VCaP (cell line): ENCODE measurements at regions not wholly inside any gene's neighbourhood (a gene's known extent, or its start where the extent isn't known, plus 50 kb on each side); places are given as distances from the start of the nearest gene placed in this dataset.

ENCODE experiments used
- H3K27ac ChIP-seq: fragments of 450-650 bp; 2 replicates; pipeline ENCODE4 v1.5.1; 2017
- CTCF ChIP-seq: fragments of 450-650 bp; conservative IDR thresholded peaks from 2 replicates; pipeline ENCODE4 v1.5.1; 2017; ENCODE audit warnings: mild to moderate bottlenecking, moderate library complexity

DNA sequence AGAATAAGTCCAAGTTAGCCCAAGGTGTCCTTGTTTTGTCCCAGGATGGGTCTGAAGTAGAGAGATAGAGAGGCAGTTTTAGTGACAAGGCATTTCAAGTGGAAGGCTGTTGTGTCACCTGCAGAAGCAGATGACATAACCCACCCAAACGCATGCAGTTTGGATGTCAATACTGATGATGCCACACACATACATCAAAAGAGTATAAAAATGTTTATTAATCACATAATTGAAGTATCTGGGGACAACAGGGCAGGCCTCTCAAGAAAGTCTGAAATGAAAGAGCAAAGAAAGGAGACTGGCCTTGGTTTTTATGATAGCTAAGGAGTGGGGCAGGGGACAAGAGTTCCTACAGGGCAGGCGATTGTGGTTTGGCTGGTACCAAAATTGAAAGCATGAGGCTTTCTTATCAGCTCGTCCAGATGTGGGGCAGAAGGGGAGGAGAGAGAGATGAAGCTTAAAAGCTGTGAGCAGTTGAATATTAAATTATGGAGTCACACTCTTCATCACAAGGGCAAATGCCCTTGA lies 78.4 kb upstream of the TSPAN8 start:
- H3K27ac ChIP-seq = no peak overlapping the region
- no peak for TF ChIP-seq CTCF

DNA sequence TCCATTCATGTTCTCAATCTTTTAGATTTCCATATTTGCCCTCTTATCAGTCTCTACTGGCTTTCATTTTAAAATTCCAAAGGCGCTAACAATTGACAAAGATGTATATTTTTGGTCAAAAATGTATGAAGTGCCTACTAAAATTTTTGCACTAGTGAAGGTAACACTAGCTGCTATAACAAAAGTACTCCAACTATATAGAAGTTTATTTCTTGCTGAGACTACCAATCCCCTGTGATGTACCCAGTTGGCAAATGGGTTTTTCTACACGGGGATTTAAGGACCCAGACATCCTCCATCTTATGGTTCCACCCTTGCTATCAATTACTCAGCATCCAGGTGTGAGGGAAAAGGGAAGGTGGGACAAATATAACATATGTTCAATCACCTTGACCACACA lies 75.3 kb upstream of the TSPAN8 start:
- no peak overlapping the region for H3K27ac ChIP-seq
- TF ChIP-seq CTCF = no peak

DNA sequence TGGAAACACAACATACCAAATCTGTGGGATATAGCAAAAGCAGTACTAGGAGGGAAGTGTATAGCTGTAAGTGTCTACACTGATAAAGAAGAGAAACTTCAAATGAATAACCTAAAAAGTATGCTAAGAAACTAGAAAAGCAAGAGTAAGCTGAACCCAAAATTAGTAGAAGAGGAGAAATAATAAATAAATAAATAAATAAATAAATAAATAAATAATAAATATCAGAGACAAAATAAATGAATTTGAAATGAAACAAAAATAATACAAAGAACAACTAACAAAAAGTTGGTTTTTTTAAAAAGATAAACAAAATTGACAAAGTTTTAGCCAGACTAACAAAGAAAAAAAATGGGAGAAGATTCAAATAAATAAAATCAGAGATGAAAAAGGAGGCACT lies 72.7 kb upstream of the TSPAN8 start:
- TF ChIP-seq CTCF = no peak
- no peak overlapping the region for H3K27ac ChIP-seq

DNA sequence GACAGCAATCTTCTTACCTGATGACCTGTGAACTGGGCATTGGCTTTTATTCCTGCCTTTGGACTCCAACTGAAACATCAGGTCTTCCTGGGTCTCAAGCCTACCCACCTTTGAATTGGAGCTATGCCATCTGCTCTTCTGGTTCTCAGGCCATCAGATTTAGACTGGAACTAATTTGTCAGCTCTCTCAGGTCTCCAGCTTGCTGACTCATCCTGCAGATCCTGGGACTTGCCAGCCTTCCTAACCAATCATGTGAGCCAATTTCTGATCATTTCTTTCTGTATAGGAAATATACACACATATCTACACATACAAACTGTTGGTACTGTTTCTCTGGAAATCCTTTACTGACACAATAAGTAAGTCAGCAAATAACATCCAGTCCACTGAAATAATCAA lies 65.3 kb upstream of the TSPAN8 start:
- H3K27ac ChIP-seq = no peak overlapping the region
- no peak for TF ChIP-seq CTCF

DNA sequence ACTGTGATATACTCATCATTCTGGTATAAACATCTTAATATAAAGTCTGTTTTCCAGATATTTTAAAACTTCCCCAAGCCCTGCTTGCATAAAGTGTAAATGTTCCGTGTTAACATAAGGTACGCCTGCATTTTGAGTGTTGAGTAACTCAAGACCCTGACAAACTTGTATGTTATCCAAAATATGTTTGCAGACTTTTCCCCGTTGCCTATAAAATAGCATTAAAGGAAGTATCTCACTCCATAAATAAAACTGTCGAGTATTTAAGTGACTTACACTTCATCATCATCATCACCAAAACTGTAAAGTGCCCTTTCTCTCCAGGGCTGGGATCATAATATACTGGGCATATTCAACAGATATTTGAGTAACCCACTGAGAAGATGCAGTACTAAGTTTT lies 64.6 kb upstream of the TSPAN8 start:
- TF ChIP-seq CTCF = no peak
- H3K27ac ChIP-seq = no peak overlapping the region

GRCh38 chr12:71220260-71220659 lies 62.5 kb upstream of the TSPAN8 start:
- TF ChIP-seq CTCF = no peak

DNA sequence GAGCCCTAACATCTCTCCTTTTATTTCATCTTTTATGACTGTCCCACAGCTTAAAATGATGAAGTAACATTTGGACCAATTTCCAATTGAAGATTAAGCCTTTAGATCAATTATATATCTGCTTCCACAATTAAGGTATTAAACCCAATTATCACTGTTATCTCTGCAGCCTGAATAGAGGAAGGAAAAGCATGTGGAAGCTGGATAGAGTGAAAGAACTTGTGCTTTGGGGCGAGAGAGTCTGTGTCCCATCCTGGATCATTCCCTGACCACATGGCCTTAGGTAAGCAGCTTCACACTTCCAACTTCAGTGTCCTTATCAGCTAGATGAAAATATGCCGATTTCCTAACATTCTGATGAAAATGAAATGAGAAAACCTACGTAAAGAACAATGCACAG lies 61.4 kb upstream of the TSPAN8 start:
- no peak for TF ChIP-seq CTCF
- no peak overlapping the region for H3K27ac ChIP-seq

More at GRCh38 chr12:71220260-71220659, 62.5 kb upstream of the TSPAN8 start:
- H3K27ac ChIP-seq = no peak overlapping the region
